Peyer's patch (tissue), 4 donors: ENCODE measurements at regions not wholly inside any gene's neighbourhood (a gene's known extent, or its start where the extent isn't known, plus 50 kb on each side); places are given as distances from the start of the nearest gene placed in this dataset.

Experiments used
- CTCF ChIP-seq, 6 experiments: fragments of 450-650 bp in 4 of 6; fragments of 200-600 bp in 2 of 6; sonication (generic) in 1 of 6; IDR thresholded peaks; one replicate each; pipeline ENCODE4 v1.5.1; 2017 to 2019; ENCODE audit warnings: antibody characterized with exemption in 6 of 6, mild to moderate bottlenecking in 3 of 6, moderate library complexity in 1 of 6
- POLR2A ChIP-seq, 2 donors: fragments of 450-650 bp; IDR thresholded peaks; one replicate each; pipeline ENCODE4 v1.5.1; 2017; ENCODE audit warnings: antibody characterized with exemption in 2 of 2, mild to moderate bottlenecking in 2 of 2, moderate library complexity in 2 of 2

DNA sequence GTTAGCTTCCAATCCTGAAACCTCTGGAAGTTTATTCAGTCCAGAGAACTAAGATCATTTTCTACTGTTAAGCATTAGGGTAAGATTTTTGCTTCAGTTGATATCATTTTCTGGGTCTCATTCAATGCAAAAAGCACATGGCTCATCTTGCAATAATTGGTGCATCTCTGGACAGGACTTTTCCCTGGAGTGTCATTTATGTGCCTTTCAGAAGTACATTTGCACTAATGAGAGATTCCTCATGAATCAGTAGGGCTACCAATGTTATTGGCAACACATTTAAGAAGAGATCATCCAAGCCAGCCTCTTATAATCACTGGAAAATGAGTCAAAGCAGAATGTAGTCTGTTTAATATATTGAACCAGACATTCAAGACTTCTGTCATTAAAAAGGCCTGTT lies 224.2 kb upstream of the CHRNA7 start:
- no peak for TF ChIP-seq CTCF (IDR thresholded peaks at IDR 0.05)
- no peak for TF ChIP-seq POLR2A (IDR thresholded peaks at IDR 0.05)
